Transverse colon (tissue), 4 donors: ENCODE measurements at regions not wholly inside any gene's neighbourhood (a gene's known extent, or its start where the extent isn't known, plus 50 kb on each side); places are given as distances from the start of the nearest gene placed in this dataset.

Experiments used
- EP300 ChIP-seq: sonication (generic); formaldehyde crosslinking; IDR thresholded peaks from one replicate; pipeline ENCODE4 v1.6.1; 2017; ENCODE audit warnings: antibody characterized with exemption, low read depth
- POLR2A ChIP-seq: fragments of 450-650 bp; IDR thresholded peaks from one replicate; pipeline ENCODE4 v1.6.1; 2016; ENCODE audit warnings: antibody characterized with exemption, mild to moderate bottlenecking, moderate library complexity
- POLR2AphosphoS5 ChIP-seq, 3 donors: sonication (generic); formaldehyde crosslinking; IDR thresholded peaks; one replicate each; pipeline ENCODE4 v1.6.1; 2016; ENCODE audit warnings: antibody characterized with exemption in 3 of 3
- TF ChIP-seq, protein P1 (sequence below), 5 experiments: fragments of 200-600 bp in 3 of 5; fragments of 450-650 bp in 2 of 5; sonication (generic) in 3 of 5; IDR thresholded peaks; 1 replicate in 2 of 5; 2 replicates in 3 of 5; pipeline ENCODE4 v1.5.1; 2016 to 2017; ENCODE audit warnings: antibody characterized with exemption in 5 of 5, inconsistent platforms in 3 of 5, mild to moderate bottlenecking in 2 of 5, moderate library complexity in 1 of 5

DNA sequence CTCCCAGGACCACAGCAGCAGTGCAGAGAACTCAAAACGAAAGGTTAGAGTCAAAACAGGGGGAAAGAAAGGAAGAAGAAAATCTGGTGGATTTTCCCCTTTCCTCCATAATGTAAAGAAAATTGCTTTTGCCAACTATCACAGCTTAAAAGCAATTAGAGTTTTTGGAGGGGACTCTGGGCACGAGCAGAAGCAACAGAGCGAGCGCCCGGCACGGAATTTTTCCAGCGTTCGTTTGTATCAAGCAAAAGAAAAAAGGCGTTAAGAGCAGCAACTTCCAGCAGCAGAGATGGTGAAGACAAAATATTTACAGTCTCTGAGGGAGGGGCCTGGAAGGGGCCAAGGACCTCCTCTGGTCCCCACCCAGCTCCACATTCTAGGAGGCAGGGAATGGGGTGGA lies 174.9 kb upstream of the LINGO1 start:
- TF ChIP-seq, protein P1, sequence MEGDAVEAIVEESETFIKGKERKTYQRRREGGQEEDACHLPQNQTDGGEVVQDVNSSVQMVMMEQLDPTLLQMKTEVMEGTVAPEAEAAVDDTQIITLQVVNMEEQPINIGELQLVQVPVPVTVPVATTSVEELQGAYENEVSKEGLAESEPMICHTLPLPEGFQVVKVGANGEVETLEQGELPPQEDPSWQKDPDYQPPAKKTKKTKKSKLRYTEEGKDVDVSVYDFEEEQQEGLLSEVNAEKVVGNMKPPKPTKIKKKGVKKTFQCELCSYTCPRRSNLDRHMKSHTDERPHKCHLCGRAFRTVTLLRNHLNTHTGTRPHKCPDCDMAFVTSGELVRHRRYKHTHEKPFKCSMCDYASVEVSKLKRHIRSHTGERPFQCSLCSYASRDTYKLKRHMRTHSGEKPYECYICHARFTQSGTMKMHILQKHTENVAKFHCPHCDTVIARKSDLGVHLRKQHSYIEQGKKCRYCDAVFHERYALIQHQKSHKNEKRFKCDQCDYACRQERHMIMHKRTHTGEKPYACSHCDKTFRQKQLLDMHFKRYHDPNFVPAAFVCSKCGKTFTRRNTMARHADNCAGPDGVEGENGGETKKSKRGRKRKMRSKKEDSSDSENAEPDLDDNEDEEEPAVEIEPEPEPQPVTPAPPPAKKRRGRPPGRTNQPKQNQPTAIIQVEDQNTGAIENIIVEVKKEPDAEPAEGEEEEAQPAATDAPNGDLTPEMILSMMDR (IDR thresholded peaks at IDR 0.05) = no peak
- TF ChIP-seq EP300 (no peak), POLR2A (no peak), POLR2AphosphoS5 (IDR thresholded peaks at IDR 0.05) (no peak)
